Upper lobe of left lung (tissue), 6 donors: ENCODE measurements at regions not wholly inside any gene's neighbourhood (a gene's known extent, or its start where the extent isn't known, plus 50 kb on each side); places are given as distances from the start of the nearest gene placed in this dataset.

ENCODE experiments used
- ATAC-seq, 2 donors: fragments of 200-7000 bp; cut with Tn5 transposase; one replicate each; pipeline ENCODE4 v1.9.1; 2022; ENCODE audit warnings: mild to moderate bottlenecking in 2 of 2, moderate library complexity in 2 of 2; ENCODE audit not compliant: low FRiP score in 2 of 2
- DNase-seq, 2 donors: peaks; one replicate each; pipeline ENCODE4 v3.0.0-alpha.2; 2019 to 2020
- H3K27ac ChIP-seq, 4 donors: fragments of 200-600 bp; sonication (generic); one replicate each; pipeline ENCODE4 v1.5.1; 2016 to 2019
- H3K27me3 ChIP-seq, 4 donors: fragments of 200-600 bp; sonication (generic); one replicate each; pipeline ENCODE4 v1.5.1; 2017 to 2019
- H3K36me3 ChIP-seq, 4 donors: fragments of 200-600 bp; sonication (generic); one replicate each; pipeline ENCODE4 v1.5.1; 2016 to 2019
- H3K4me1 ChIP-seq, 4 donors: fragments of 200-600 bp; sonication (generic); one replicate each; pipeline ENCODE4 v1.5.1; 2018 to 2019
- H3K4me3 ChIP-seq, 4 donors: fragments of 200-600 bp; sonication (generic); one replicate each; pipeline ENCODE4 v1.5.1; 2017 to 2019; ENCODE audit warnings: mild to moderate bottlenecking in 2 of 4, moderate library complexity in 1 of 4
- H3K9me3 ChIP-seq, 4 donors: fragments of 200-600 bp; sonication (generic); one replicate each; pipeline ENCODE4 v1.5.1; 2018 to 2019
- EP300 ChIP-seq, 4 donors: sonication (generic); formaldehyde crosslinking; IDR thresholded peaks; one replicate each; pipeline ENCODE4 v1.5.1; 2017; ENCODE audit warnings: antibody characterized with exemption in 4 of 4, control low read depth in 2 of 4
- POLR2A ChIP-seq, 4 donors: fragments of 450-650 bp; IDR thresholded peaks; one replicate each; pipeline ENCODE4 v1.5.1; 2016 to 2017; ENCODE audit warnings: antibody characterized with exemption in 4 of 4, mild to moderate bottlenecking in 2 of 4
- POLR2AphosphoS5 ChIP-seq, 2 donors: sonication (generic); formaldehyde crosslinking; IDR thresholded peaks; one replicate each; pipeline ENCODE4 v1.5.1; 2017; ENCODE audit warnings: antibody characterized with exemption in 2 of 2
- WGBS, 2 donors: methylation state at CpG; one replicate each; pipeline ENCODE4 v1.1.5; 2017 to 2018; 5-methylcytosine and 5-hydroxymethylcytosine counted together
- TF ChIP-seq, protein P1 (sequence below), 6 experiments: fragments of 450-650 bp in 4 of 6; fragments of 200-600 bp in 2 of 6; sonication (generic) in 2 of 6; IDR thresholded peaks; one replicate each; pipeline ENCODE4 v1.5.1; 2016 to 2019; ENCODE audit warnings: antibody characterized with exemption in 6 of 6
- donor health status: DM: no; HTN: no; CAD: no; lungs with moderate emphysema.
- donor health status: DM: no; HTN: yes; CAD: no; lungs with severe emphysema.

DNA sequence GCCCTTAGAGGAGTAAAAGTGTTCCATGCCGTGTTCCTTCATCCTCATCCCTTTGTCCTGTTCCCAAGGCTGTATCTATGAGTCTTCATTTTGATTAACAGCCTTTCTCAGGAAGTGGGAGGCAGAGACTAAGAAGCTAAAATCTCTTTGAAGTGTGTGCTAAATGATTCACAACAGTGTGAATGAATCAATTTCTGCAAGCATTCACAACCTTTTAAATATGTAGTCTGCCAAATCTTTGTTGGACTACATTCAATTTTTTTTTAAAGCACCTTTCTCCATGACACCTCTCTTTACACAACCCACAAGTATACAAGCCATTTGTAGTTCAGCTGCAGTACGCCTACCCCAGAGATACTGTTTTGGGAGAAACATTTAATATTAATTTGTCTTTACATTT lies 408.6 kb upstream of the FANCL start:
- no peaks in the 10 kb centered on the region for H3K9me3 ChIP-seq
- TF ChIP-seq POLR2AphosphoS5 (IDR thresholded peaks at IDR 0.05): no peak
- TF ChIP-seq EP300 (IDR thresholded peaks at IDR 0.05): no peak
- TF ChIP-seq POLR2A (IDR thresholded peaks at IDR 0.05): no peak
- TF ChIP-seq, protein P1, sequence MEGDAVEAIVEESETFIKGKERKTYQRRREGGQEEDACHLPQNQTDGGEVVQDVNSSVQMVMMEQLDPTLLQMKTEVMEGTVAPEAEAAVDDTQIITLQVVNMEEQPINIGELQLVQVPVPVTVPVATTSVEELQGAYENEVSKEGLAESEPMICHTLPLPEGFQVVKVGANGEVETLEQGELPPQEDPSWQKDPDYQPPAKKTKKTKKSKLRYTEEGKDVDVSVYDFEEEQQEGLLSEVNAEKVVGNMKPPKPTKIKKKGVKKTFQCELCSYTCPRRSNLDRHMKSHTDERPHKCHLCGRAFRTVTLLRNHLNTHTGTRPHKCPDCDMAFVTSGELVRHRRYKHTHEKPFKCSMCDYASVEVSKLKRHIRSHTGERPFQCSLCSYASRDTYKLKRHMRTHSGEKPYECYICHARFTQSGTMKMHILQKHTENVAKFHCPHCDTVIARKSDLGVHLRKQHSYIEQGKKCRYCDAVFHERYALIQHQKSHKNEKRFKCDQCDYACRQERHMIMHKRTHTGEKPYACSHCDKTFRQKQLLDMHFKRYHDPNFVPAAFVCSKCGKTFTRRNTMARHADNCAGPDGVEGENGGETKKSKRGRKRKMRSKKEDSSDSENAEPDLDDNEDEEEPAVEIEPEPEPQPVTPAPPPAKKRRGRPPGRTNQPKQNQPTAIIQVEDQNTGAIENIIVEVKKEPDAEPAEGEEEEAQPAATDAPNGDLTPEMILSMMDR (IDR thresholded peaks at IDR 0.05): no peak
- DNase-seq (no peak), ATAC-seq (no peak)
- no peak overlapping the region for H3K4me3 ChIP-seq
- H3K27me3 ChIP-seq: no peaks in the 10 kb centered on the region
- H3K36me3 ChIP-seq: no peaks in the 10 kb centered on the region
- no peaks in the 10 kb centered on the region for H3K4me1 ChIP-seq
- H3K27ac ChIP-seq: no peak overlapping the region
- WGBS, 2 donors: 61 to 73% methylated on average over 2 of the region's 2 CpGs

GRCh38 chr2:58645017-58645416 lies 403.9 kb upstream of the FANCL start:
- DNase-seq: no peak
- ATAC-seq: no peak
- Histone ChIP-seq H3K4me3 (no peak overlapping the region), H3K4me1 (no peaks in the 10 kb centered on the region), H3K36me3 (no peaks in the 10 kb centered on the region), H3K27me3 (no peaks in the 10 kb centered on the region), H3K27ac (no peak overlapping the region), H3K9me3 (no peaks in the 10 kb centered on the region)
- TF ChIP-seq POLR2A (IDR thresholded peaks at IDR 0.05): no peak
- TF ChIP-seq EP300 (IDR thresholded peaks at IDR 0.05): no peak
- TF ChIP-seq, protein P1 (IDR thresholded peaks at IDR 0.05): no peak
- TF ChIP-seq POLR2AphosphoS5 (IDR thresholded peaks at IDR 0.05): no peak
- WGBS, 2 donors: 65 to 69% methylated on average over 4 of the region's 4 CpGs

DNA sequence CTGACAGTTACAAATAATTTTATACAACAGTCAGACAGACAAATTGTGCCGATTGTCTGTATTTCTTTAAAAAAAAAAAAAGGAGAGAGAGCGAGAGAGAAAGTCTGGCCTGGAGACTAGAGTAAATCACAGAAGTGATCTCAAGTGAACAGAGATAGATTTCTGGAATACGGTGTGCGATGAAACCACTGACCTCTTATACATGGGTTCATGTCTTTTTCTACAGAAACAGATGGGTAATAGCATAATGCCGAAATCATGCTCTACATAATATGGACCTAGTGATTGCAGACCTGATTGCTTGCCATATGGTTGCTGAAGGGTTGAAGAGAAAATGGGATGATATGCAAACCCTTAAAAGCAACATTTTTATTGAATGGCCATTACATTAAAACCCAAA lies 403.3 kb upstream of the FANCL start:
- Histone ChIP-seq H3K4me1 (no peaks in the 10 kb centered on the region), H3K36me3 (no peaks in the 10 kb centered on the region), H3K4me3 (no peak overlapping the region), H3K9me3 (no peaks in the 10 kb centered on the region), H3K27me3 (no peaks in the 10 kb centered on the region), H3K27ac (no peak overlapping the region)
- WGBS, 2 donors: 86 to 89% methylated on average over 5 of the region's 5 CpGs
- ATAC-seq: no peak
- no peak for DNase-seq
- TF ChIP-seq POLR2AphosphoS5 (IDR thresholded peaks at IDR 0.05): no peak
- TF ChIP-seq POLR2A (IDR thresholded peaks at IDR 0.05): no peak
- TF ChIP-seq, protein P1 (IDR thresholded peaks at IDR 0.05): no peak
- no peak for TF ChIP-seq EP300 (IDR thresholded peaks at IDR 0.05)

- Histone ChIP-seq H3K27me3 (no peaks in the 10 kb centered on the region), H3K36me3 (no peaks in the 10 kb centered on the region), H3K9me3 (no peaks in the 10 kb centered on the region), H3K27ac (no peak overlapping the region), H3K4me1 (no peaks in the 10 kb centered on the region), H3K4me3 (no peak overlapping the region)
- DNase-seq (no peak), ATAC-seq (no peak)
- 63 to 68% methylated on average over 2 of the region's 2 CpGs for WGBS, 2 donors
- TF ChIP-seq POLR2A (IDR thresholded peaks at IDR 0.05): no peak
- no peak for TF ChIP-seq EP300 (IDR thresholded peaks at IDR 0.05)
- TF ChIP-seq, protein P1 (IDR thresholded peaks at IDR 0.05): no peak
- TF ChIP-seq POLR2AphosphoS5 (IDR thresholded peaks at IDR 0.05): no peak
These were observed 399.9 kb upstream of the FANCL start for GRCh38 chr2:58641001-58641400.

DNA sequence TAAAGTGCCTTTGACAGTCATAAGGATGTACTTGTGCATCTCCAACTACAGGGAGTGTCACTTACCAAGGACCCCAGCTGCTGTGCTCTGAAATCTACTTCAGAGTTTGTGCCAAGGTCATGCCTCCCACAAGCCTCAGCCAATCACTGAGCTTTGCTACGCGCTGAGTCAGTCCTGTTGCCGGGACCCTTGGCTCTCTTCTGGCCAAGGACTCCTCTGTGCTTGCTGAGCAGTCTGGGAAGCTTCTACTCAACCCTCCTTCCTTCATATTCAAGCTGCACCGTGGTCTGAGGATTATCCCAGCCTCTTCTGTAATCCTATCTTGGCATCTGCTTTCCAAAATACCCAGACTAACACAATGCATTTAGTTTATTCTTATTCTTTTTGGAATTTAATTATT lies 398.9 kb upstream of the FANCL start:
- TF ChIP-seq EP300 (IDR thresholded peaks at IDR 0.05): no peak
- no peak for TF ChIP-seq POLR2A (IDR thresholded peaks at IDR 0.05)
- no peak for TF ChIP-seq POLR2AphosphoS5 (IDR thresholded peaks at IDR 0.05)
- TF ChIP-seq, protein P1 (IDR thresholded peaks at IDR 0.05): no peak
- H3K36me3 ChIP-seq: no peaks in the 10 kb centered on the region
- H3K9me3 ChIP-seq: no peaks in the 10 kb centered on the region
- ATAC-seq (no peak), DNase-seq (no peak)
- H3K27ac ChIP-seq: no peak overlapping the region
- no peaks in the 10 kb centered on the region for H3K27me3 ChIP-seq
- no peak overlapping the region for H3K4me3 ChIP-seq
- WGBS, 2 donors: 85 to 93% methylated on average over 4 of the region's 4 CpGs
- no peaks in the 10 kb centered on the region for H3K4me1 ChIP-seq
